Activated CD4-positive, alpha-beta T cell treated with anti-CD3 and anti-CD28 coated beads, Interleukin-2, amount 10 ng/mL, durations not matched to agents 7 days and 5 days (primary cell): ENCODE measurements at regions not wholly inside any gene's neighbourhood (a gene's known extent, or its start where the extent isn't known, plus 50 kb on each side); places are given as distances from the start of the nearest gene placed in this dataset.
"Not testable (repeated sequence)": the region's sequence is repeated elsewhere in the genome, so short reads cannot be mapped to it uniquely, and the experiment has no call there.

Experiments used
- CTCF ChIA-PET: fragments of 350-600 bp; sonication (Branson Sonifier 250); formaldehyde crosslinking; loops from one replicate; lab custom pipeline; 2021; ENCODE audit warnings: antibody characterized with exemption; lab: Charles Lee
- POLR2A ChIA-PET: fragments of 350-600 bp; sonication (Branson Sonifier 250); formaldehyde crosslinking; loops from one replicate; lab custom pipeline; 2021; ENCODE audit warnings: antibody characterized with exemption; lab: Charles Lee
- DNase-seq: peaks from one replicate; pipeline ENCODE4 v3.0.0-alpha.2; 2020
- H3K27ac Mint-ChIP-seq: one replicate; pipeline ENCODE4 v1.8.0; 2021; ENCODE audit warnings: mild to moderate bottlenecking, moderate library complexity, mixed read lengths
- H3K27me3 Mint-ChIP-seq: one replicate; pipeline ENCODE4 v1.8.0; 2021; ENCODE audit warnings: mixed read lengths
- H3K36me3 Mint-ChIP-seq: one replicate; pipeline ENCODE4 v1.8.0; 2021; ENCODE audit warnings: low read depth, mixed read lengths
- H3K4me1 Mint-ChIP-seq: one replicate; pipeline ENCODE4 v1.8.0; 2021; ENCODE audit warnings: mixed read lengths
- H3K4me3 Mint-ChIP-seq: one replicate; pipeline ENCODE4 v1.8.0; 2021; ENCODE audit warnings: mild to moderate bottlenecking, moderate library complexity, mixed read lengths
- H3K9me3 Mint-ChIP-seq: one replicate; pipeline ENCODE4 v1.8.0; 2021; ENCODE audit warnings: mixed read lengths

DNA sequence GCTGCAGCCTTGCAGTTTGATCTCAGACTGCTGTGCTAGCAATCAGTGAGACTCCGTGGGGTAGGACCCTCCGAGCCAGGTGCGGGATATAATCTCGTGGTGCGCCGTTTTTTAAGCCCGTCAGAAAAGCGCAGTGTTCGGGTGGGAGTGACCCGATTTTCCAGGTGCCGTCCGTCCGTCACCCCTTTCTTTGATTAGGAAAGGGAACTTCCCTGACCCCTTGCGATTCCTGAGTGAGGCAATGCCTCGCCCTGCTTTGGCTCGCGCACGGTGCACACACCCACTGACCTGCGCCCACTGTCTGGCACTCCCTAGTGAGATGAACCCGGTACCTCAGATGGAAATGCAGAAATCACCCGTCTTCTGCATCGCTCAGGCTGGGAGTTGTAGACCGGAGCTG is 203.2 kb downstream of the SNCAIP start:
- POLR2A ChIA-PET, H3K4me3 Mint-ChIP-seq, H3K27ac Mint-ChIP-seq, H3K9me3 Mint-ChIP-seq, H3K27me3 Mint-ChIP-seq, CTCF ChIA-PET, DNase-seq, H3K4me1 Mint-ChIP-seq, H3K36me3 Mint-ChIP-seq: not testable (repeated sequence)

DNA sequence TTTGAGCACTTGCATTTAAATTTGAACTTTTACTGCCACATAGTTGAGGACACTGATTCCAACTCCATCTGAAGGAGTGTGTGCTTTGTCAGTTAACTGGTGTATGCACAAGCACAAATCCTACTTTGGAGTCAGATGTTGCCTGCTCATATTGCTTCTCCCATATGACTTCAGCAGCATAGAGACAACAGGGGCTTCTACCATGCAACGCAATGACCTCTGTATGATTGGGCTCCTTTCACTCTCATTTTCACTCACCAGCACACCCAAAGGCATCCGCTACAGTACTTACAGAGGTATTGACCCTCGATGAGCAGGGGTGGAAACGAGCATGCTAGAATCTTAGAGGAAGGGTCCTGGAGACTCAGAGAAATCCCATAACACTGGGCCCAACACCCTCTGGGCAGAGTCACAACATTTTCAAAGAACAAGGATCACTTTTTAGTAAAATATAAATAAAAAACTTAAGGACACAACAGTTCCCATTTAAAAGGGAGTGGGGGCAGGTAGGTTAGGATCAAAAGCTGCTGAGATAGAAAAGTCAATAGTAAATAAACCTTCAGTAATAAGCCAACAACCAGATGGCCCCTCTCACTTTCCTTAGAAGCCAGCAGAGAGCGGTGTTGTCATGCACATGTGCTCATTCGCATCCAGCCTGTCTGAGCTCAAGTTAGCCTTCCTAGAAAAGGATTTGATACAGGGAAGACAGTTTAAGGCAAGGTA is 203.8 kb downstream of the SNCAIP start:
- CTCF ChIA-PET: no interaction called here
- DNase-seq: no peak
- POLR2A ChIA-PET: no interaction called here
- H3K9me3 Mint-ChIP-seq: no peaks in the 10 kb centered on the region
- no peak overlapping the region for H3K27ac Mint-ChIP-seq
- H3K36me3 Mint-ChIP-seq: no peaks in the 10 kb centered on the region
- H3K27me3 Mint-ChIP-seq: no peaks in the 10 kb centered on the region
- no peak overlapping the region for H3K4me3 Mint-ChIP-seq
- no peaks in the 10 kb centered on the region for H3K4me1 Mint-ChIP-seq

DNA sequence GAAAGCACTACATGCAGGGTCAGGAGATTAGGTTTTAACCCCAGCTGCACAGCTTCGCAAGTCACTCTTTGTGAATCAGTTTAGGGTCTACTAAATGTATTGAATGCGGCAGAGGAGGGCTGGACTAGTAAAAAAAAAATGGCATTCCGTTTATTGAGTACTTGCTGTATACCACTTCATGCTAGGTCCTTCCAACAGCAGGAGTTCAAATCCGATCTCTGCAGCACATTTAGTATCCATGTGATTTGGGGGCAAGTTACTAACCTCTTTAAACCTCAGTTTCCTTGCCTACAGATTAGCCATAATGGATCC is 204.4 kb downstream of the SNCAIP start:
- ChIA-PET POLR2A (no interaction called here), CTCF (no interaction called here)
- Mint-ChIP-seq H3K36me3 (no peaks in the 10 kb centered on the region), H3K27me3 (no peaks in the 10 kb centered on the region), H3K4me3 (no peak overlapping the region), H3K4me1 (no peaks in the 10 kb centered on the region), H3K9me3 (no peaks in the 10 kb centered on the region), H3K27ac (no peak overlapping the region)
- DNase-seq: no peak

DNA sequence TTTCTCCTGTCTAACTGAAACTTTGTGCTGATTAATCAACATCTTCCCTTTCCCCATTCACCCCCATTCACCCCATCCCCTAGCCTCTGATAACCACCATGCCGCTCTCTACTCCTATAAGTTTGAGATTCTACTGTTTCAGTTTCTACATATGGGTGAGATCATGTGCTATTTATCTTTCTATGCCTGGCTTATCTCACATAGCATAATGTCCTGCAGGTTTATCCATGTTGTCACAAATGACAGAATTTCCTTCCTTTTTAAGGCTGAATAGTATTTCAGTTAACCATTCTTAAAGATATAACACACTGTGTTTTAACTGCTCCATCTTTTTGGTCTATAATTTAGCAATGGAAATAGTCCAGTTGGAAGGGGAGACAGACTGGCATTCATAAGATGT is 205.1 kb downstream of the SNCAIP start:
- Mint-ChIP-seq H3K27me3 (no peaks in the 10 kb centered on the region), H3K4me1 (no peaks in the 10 kb centered on the region), H3K36me3 (no peaks in the 10 kb centered on the region), H3K9me3 (no peaks in the 10 kb centered on the region), H3K4me3 (no peak overlapping the region), H3K27ac (no peak overlapping the region)
- POLR2A ChIA-PET: no interaction called here
- CTCF ChIA-PET: no interaction called here
- no peak for DNase-seq

DNA sequence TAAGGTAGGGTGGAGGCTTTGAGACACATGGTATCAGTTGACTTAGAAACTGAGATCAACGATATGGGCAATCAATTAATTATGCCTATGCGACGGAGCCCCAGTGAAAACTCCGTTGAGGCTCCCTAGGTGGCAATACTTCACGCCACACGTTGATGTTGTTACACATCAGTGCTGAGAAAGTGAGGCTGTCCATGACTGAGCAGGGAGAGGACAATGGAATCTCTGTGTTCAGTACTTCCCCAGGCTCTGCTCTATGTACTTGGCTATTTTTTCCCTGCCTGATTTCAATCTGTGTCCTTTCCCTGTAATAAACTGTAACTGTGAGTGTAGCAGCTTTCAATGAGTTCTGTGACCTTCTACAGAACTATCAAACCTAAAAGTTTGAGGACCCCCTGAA is 211.7 kb downstream of the SNCAIP start:
- H3K27ac Mint-ChIP-seq: no peak overlapping the region
- H3K27me3 Mint-ChIP-seq: no peaks in the 10 kb centered on the region
- no peaks in the 10 kb centered on the region for H3K36me3 Mint-ChIP-seq
- no peaks in the 10 kb centered on the region for H3K9me3 Mint-ChIP-seq
- ChIA-PET CTCF (no interaction called here), POLR2A (interaction anchor here (0.6 kb wide), 1 partner anchor 18 kb away, joined by 3 read pairs; no protein-coding TSS in a partner anchor)
- H3K4me1 Mint-ChIP-seq: no peaks in the 10 kb centered on the region
- no peak overlapping the region for H3K4me3 Mint-ChIP-seq
- no peak for DNase-seq

DNA sequence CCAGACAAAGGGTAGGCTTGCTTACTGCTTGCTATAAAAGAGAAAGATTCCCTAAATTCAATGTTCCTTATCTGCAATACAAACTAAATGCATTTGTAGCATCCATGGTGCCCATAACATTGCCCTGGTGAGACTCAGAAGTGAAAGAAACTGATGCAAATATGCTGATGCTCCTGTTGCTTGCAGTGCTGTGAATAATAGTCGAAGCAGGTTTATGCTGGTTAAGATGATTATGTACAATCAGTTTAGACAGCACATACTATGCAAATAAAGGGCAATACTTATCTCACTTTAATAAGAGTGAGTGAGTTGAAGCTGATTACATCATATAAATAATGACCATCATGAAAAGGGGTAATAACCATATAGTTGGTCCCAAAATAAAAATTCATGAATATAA is 215.5 kb downstream of the SNCAIP start:
- Mint-ChIP-seq H3K4me1 (no peaks in the 10 kb centered on the region), H3K9me3 (no peaks in the 10 kb centered on the region), H3K27ac (no peak overlapping the region), H3K36me3 (no peaks in the 10 kb centered on the region), H3K4me3 (no peak overlapping the region), H3K27me3 (no peaks in the 10 kb centered on the region)
- ChIA-PET POLR2A (no interaction called here), CTCF (no interaction called here)
- no peak for DNase-seq

DNA sequence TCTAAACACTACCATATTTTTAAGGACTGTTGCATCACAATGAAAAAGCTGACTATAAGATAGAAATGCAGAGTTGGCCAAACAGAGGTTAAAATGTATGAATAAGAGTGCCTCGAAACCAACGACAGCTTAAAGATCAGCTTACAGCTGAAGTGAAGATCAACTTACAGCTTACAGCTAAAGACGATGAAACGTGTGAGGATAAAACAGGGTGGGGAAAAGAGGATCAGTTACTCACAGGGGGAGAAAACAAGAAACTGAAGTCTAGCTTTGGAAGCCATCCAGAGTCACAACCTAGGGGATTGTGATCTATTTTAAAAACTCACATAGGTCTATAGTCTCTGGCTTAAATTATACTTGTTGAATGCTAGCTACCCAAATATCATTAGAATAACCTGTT is 220.0 kb downstream of the SNCAIP start:
- no peak for DNase-seq
- H3K27me3 Mint-ChIP-seq: no peaks in the 10 kb centered on the region
- CTCF ChIA-PET: no interaction called here
- POLR2A ChIA-PET: no interaction called here
- H3K4me3 Mint-ChIP-seq: no peak overlapping the region
- H3K36me3 Mint-ChIP-seq: no peaks in the 10 kb centered on the region
- H3K27ac Mint-ChIP-seq: no peak overlapping the region
- H3K4me1 Mint-ChIP-seq: no peaks in the 10 kb centered on the region
- H3K9me3 Mint-ChIP-seq: no peaks in the 10 kb centered on the region

DNA sequence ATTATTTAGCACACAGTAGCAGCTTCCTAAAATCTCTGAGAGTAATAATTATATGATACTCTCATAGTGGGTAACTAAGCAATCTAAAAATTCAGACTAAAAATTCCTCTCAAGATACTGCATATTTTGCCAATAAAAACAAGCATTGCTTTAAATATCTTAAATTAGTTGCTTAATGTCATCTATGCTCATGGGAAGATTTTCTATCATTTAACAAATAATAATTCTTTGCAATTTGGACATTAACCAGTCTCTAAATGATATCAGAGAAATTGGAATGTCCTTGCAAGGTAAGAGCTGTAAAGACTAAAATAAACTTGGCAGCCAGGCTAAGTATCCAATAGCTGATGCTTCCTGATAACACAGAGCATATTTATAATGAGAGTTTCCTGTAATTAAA is 221.8 kb downstream of the SNCAIP start:
- Mint-ChIP-seq H3K4me1 (no peaks in the 10 kb centered on the region), H3K36me3 (no peaks in the 10 kb centered on the region), H3K4me3 (no peak overlapping the region), H3K27me3 (no peaks in the 10 kb centered on the region), H3K27ac (no peak overlapping the region), H3K9me3 (no peaks in the 10 kb centered on the region)
- DNase-seq: no peak
- ChIA-PET POLR2A (no interaction called here), CTCF (no interaction called here)

DNA sequence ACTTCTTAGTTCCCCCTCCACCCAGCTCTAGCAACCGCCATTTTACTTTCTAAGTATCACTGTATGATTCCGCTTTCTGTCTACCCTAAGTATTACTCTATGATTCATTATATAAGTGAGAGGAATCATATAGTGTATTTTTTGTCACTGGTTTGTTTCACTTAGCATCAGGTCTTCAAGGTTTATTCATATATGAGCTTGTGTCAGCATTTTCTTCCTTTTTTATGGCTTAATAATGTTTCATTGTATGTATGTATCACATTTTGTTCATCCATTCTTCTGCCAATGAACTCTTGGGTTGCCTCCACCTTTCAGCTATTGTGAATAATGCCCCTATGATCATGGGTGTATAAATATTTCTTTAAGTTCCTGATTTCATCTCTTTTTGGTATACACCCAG is 222.8 kb downstream of the SNCAIP start:
- CTCF ChIA-PET: no interaction called here
- Mint-ChIP-seq H3K27me3 (no peaks in the 10 kb centered on the region), H3K27ac (no peak overlapping the region), H3K36me3 (no peaks in the 10 kb centered on the region), H3K4me3 (no peak overlapping the region), H3K9me3 (no peaks in the 10 kb centered on the region), H3K4me1 (no peaks in the 10 kb centered on the region)
- no peak for DNase-seq
- POLR2A ChIA-PET: no interaction called here

DNA sequence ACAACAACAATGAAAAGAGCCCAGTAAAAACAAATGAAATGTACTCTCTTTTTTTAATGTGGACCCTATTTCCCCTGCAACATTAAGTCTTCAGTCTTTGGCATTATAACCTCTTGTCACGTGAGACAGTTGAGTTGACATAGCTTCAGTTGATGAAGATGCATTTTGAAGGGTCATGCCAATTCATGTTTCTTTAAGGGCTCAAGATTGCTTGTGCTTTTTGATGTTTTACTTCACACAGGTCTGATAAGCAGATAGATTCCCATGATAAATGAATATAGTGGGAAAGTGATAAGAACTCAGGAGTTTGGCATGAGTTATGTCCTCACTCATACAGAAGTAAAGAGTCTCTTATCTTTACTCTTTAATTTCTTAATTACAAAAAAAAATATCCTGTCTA is 229.4 kb downstream of the SNCAIP start:
- Mint-ChIP-seq H3K9me3 (no peaks in the 10 kb centered on the region), H3K4me1 (no peaks in the 10 kb centered on the region), H3K36me3 (no peaks in the 10 kb centered on the region), H3K4me3 (no peak overlapping the region), H3K27ac (no peak overlapping the region), H3K27me3 (no peaks in the 10 kb centered on the region)
- POLR2A ChIA-PET: no interaction called here
- no peak for DNase-seq
- CTCF ChIA-PET: no interaction called here

DNA sequence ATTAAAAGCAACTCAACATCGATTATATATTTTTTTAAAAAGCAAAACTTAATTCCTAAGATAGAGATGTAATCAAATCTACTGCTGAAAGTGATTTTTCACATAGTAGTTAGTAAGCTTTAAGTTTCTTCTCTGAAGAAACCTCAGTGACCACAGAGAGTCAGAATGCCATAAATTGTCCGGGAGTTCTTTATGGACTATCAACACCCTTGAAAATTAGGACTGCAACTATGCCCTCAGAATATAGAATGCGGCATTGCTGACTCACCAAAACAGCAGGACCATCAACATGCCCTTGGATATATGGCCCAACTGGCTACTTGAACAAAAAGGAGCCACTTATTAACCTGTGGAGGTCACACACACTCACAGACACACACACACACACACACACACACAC is 228.9 kb upstream of the SNX2 start:
- Mint-ChIP-seq H3K4me1 (no peaks in the 10 kb centered on the region), H3K36me3 (no peaks in the 10 kb centered on the region), H3K9me3 (no peaks in the 10 kb centered on the region), H3K4me3 (no peak overlapping the region), H3K27me3 (no peaks in the 10 kb centered on the region), H3K27ac (no peak overlapping the region)
- ChIA-PET CTCF (no interaction called here), POLR2A (no interaction called here)
- DNase-seq: no peak

DNA sequence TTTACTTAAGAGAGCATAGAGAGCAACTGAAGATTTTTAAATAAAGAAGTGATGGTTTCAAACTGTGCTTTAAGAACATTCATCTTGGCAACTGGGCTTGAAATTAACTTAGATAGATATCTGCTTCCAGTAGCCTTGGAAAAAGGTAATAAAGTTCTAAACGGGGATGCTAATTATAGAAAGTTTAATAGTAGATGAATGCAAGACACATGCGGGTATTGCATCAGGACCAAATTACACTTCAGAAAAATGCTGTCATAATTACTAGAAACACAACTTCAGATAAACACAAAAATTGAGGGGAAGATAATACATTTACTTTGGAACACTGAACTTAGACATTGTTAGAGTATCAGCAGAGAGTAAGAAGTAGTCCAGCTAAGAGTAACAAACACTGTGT is 227.7 kb upstream of the SNX2 start:
- H3K36me3 Mint-ChIP-seq: no peaks in the 10 kb centered on the region
- no peaks in the 10 kb centered on the region for H3K9me3 Mint-ChIP-seq
- no peak overlapping the region for H3K4me3 Mint-ChIP-seq
- no peaks in the 10 kb centered on the region for H3K4me1 Mint-ChIP-seq
- POLR2A ChIA-PET: no interaction called here
- CTCF ChIA-PET: no interaction called here
- no peaks in the 10 kb centered on the region for H3K27me3 Mint-ChIP-seq
- DNase-seq: no peak
- no peak overlapping the region for H3K27ac Mint-ChIP-seq

DNA sequence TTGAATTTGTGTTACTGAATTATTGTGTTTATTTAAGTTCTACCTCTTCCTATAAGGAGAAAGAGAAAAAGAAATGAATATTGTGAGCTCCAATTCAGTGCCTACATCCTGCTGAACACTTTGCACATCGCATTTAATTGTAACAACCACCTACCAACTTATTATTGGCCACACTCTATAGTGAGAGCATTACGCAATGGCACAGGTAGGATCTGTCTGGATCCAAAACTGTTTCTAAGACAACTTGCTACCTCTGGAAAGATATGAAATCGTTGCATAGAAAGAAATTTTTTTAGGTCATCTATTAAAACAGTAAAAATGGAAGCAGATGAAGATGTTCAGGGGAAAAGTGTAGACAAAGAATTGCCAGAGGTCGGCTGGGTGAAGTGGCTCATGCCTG is 227.2 kb upstream of the SNX2 start:
- no peak overlapping the region for H3K4me3 Mint-ChIP-seq
- H3K27ac Mint-ChIP-seq: no peak overlapping the region
- H3K4me1 Mint-ChIP-seq: no peaks in the 10 kb centered on the region
- no peaks in the 10 kb centered on the region for H3K27me3 Mint-ChIP-seq
- H3K36me3 Mint-ChIP-seq: no peaks in the 10 kb centered on the region
- H3K9me3 Mint-ChIP-seq: no peaks in the 10 kb centered on the region
- CTCF ChIA-PET: interaction anchor here (0.6 kb wide), 2 partner anchors 24 to 303 kb away, joined by 4 to 5 read pairs; no protein-coding TSS in a partner anchor
- no peak for DNase-seq
- POLR2A ChIA-PET: no interaction called here

DNA sequence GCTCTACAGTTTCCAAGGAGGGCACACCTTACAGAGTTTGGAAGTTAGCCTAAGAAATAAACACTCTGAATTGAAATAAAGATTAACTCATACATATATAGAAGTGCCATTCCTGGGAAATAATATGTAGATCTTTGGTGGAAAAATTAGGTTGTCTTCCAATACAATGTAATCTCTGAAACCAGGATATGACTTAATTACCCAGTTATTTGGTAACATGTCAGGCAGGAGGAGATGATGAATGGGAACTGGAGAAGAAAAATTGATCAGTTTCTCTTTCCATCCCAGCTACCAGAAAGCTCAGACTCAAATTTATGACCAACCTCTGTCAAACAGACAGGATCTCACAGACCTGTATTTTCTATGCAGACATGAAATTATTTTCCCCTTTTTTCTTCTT is 215.2 kb upstream of the SNX2 start:
- H3K4me3 Mint-ChIP-seq: no peak overlapping the region
- CTCF ChIA-PET: no interaction called here
- no peak overlapping the region for H3K27ac Mint-ChIP-seq
- H3K36me3 Mint-ChIP-seq: no peaks in the 10 kb centered on the region
- H3K27me3 Mint-ChIP-seq: no peaks in the 10 kb centered on the region
- no peak for DNase-seq
- POLR2A ChIA-PET: no interaction called here
- no peaks in the 10 kb centered on the region for H3K4me1 Mint-ChIP-seq
- H3K9me3 Mint-ChIP-seq: no peaks in the 10 kb centered on the region
